ENCODE measurements at regions not wholly inside any gene's neighbourhood (a gene's known extent, or its start where the extent isn't known, plus 50 kb on each side); places are given as distances from the start of the nearest gene placed in this dataset.

DNA sequence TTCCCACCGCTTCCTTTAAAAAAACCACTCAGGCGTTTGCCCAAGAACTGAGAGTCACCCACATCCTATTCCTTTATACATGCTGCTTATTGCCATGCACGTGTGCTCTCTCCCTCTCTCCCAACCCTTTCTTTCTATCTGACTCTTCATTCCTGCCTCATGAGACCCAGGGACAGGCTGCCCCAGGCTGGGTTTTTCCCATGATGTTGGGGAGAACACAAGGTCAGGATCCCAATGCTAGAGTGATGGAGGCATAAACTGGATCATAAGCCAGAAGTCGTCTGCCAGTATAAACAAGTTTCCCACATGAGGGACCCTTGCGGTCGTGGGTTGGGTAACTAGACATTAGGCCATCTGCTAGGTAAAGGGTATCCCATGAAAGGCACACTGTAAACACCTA lies 64.9 kb downstream of the CD2 start:
- Histone ChIP-seq H3K9me3 (ENCODE audit: insufficient read depth, low read length) (no peaks in the 10 kb centered on the region), H3K9ac (ENCODE audit: insufficient read length, low read depth) (no peak overlapping the region), H3K4me1 (ENCODE audit: insufficient read depth, insufficient read length) (no peaks in the 10 kb centered on the region), H3K27me3 (ENCODE audit: insufficient read depth, insufficient read length) (no peaks in the 10 kb centered on the region), H3K4me3 (ENCODE audit: insufficient read length, low read depth) (no peak overlapping the region), H3K36me3 (ENCODE audit: insufficient read depth, insufficient read length, low read length) (no peaks in the 10 kb centered on the region)
- TF ChIP-seq ZNF274 (IDR thresholded peaks at IDR 0.05; ENCODE audit: low read depth, low read length): no peak
- TF ChIP-seq SUZ12 (IDR thresholded peaks at IDR 0.05; ENCODE audit: extremely low read depth, insufficient read depth, insufficient read length): no peak
- no peak for TF ChIP-seq YY1 (IDR thresholded peaks at IDR 0.05; ENCODE audit: insufficient read depth, insufficient read length)
- DNase-seq (ENCODE audit: low read depth, low spot score): no peak

DNA sequence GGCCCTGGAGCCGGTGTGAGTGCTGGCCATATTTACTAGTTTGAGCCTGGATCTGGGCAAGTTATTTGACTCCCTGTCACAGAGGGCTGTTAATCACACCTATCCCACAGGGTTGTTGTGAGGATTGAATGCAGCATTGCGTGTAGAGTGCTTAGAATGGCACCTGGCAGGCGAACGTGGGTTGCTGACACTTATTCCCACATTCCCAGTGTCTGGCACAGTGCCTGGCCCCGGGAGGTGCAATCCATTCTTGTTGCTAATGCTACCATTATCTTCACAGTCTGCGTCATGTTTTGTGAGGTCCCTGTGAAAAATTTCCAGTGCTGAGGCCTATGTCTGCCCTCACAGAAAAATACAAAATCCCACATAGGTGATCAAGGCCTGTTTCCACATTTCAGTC lies 66.1 kb downstream of the CD2 start:
- DNase-seq (ENCODE audit: low read depth, low spot score): no peak
- H3K4me1 ChIP-seq (ENCODE audit: insufficient read depth, insufficient read length): peaks cover 3% of the 10 kb centered on the region
- H3K9me3 ChIP-seq (ENCODE audit: insufficient read depth, low read length): no peaks in the 10 kb centered on the region
- no peak for TF ChIP-seq YY1 (IDR thresholded peaks at IDR 0.05; ENCODE audit: insufficient read depth, insufficient read length)
- no peak for TF ChIP-seq SUZ12 (IDR thresholded peaks at IDR 0.05; ENCODE audit: extremely low read depth, insufficient read depth, insufficient read length)
- TF ChIP-seq ZNF274 (IDR thresholded peaks at IDR 0.05; ENCODE audit: low read depth, low read length): no peak
- no peak overlapping the region for H3K4me3 ChIP-seq (ENCODE audit: insufficient read length, low read depth)
- H3K36me3 ChIP-seq (ENCODE audit: insufficient read depth, insufficient read length, low read length): no peaks in the 10 kb centered on the region
- H3K27me3 ChIP-seq (ENCODE audit: insufficient read depth, insufficient read length): no peaks in the 10 kb centered on the region
- H3K9ac ChIP-seq (ENCODE audit: insufficient read length, low read depth): no peak overlapping the region

DNA sequence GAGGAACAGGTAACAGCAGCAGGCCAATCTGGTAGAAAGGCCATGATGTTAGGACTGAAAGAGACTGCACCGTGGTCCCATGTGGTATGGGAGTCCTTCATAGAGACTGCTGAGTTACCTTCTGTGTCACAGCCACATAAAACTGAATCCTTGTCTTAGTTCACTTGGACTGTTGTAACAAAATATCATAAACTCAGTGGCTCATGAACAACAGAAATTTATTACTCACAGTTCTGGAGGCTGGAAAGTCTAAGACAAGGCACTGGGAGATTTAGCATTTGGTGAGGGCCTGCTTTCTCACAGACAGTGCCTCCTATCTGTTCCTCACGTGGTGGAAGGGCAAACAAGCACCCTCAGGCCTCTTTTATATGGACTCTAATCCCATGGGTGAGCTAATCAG lies 67.5 kb downstream of the CD2 start:
- no peaks in the 10 kb centered on the region for H3K9me3 ChIP-seq (ENCODE audit: insufficient read depth, low read length)
- peaks cover 9% of the 10 kb centered on the region for H3K4me1 ChIP-seq (ENCODE audit: insufficient read depth, insufficient read length)
- no peak for DNase-seq (ENCODE audit: low read depth, low spot score)
- no peaks in the 10 kb centered on the region for H3K27me3 ChIP-seq (ENCODE audit: insufficient read depth, insufficient read length)
- no peak overlapping the region for H3K9ac ChIP-seq (ENCODE audit: insufficient read length, low read depth)
- TF ChIP-seq YY1 (IDR thresholded peaks at IDR 0.05; ENCODE audit: insufficient read depth, insufficient read length) (no peak), ZNF274 (IDR thresholded peaks at IDR 0.05; ENCODE audit: low read depth, low read length) (no peak)
- no peaks in the 10 kb centered on the region for H3K36me3 ChIP-seq (ENCODE audit: insufficient read depth, insufficient read length, low read length)
- no peak overlapping the region for H3K4me3 ChIP-seq (ENCODE audit: insufficient read length, low read depth)

DNA sequence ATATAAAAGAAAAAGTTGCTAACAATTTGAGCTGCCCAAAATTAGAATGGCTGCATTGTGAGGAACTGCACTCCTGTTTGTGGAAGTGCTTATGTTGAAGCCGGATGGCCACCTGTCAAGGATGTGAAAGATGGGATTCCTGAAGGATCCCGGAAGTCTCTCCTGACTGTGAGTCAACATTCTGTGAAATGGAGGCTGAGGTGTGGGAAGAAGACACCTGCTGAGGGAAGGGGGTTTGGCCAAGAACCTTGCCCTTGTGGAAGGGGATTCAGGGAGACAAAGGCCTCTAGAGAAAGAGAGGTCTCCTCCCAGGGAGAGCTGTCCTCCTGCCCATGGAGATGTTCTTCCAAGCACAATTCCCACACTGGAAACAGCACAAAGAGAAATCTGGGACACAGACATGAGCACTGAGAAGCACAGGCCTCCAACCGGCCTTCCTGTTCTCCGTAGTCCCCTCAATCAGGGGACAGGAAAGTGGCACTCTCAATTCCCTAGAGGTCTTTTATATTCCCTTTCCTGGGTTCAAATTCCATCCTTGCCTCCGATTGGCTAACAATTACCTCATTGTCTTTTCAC lies 70.5 kb downstream of the CD2 start:
- Histone ChIP-seq H3K9ac (ENCODE audit: insufficient read length, low read depth) (no peak overlapping the region), H3K36me3 (ENCODE audit: insufficient read depth, insufficient read length, low read length) (no peaks in the 10 kb centered on the region), H3K9me3 (ENCODE audit: insufficient read depth, low read length) (no peaks in the 10 kb centered on the region), H3K27me3 (ENCODE audit: insufficient read depth, insufficient read length) (no peaks in the 10 kb centered on the region), H3K4me3 (ENCODE audit: insufficient read length, low read depth) (no peak overlapping the region), H3K4me1 (ENCODE audit: insufficient read depth, insufficient read length) (peaks cover 9% of the 10 kb centered on the region)
- TF ChIP-seq SUZ12 (IDR thresholded peaks at IDR 0.05; ENCODE audit: extremely low read depth, insufficient read depth, insufficient read length) (no peak), YY1 (IDR thresholded peaks at IDR 0.05; ENCODE audit: insufficient read depth, insufficient read length) (no peak), ZNF274 (IDR thresholded peaks at IDR 0.05; ENCODE audit: low read depth, low read length) (no peak)
- DNase-seq (ENCODE audit: low read depth, low spot score): no peak

DNA sequence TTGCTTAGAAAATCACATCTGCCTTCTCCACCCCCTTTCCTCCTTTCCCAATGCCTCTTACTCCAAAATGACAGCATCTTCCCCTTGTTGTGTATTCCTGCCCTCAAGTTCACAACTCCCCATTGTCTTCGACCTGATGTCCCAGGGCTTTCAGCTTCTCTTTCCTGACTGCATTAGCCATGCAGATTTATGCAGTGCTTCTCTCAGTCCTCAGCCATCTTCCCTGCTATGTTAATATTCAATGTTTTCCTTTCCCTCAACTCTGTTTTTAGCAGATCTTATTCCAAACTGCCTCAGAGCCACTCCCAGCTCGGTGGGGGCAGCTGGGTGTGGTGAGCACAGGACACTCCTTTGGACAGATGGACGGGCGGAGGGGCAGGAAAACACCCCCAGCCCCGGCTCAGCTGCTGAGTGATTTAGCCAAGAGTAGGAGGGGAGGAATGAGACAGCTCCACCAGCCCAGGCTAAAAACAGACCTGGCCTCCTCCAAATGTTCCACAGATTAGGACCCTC lies 71.0 kb downstream of the CD2 start:
- no peaks in the 10 kb centered on the region for H3K9me3 ChIP-seq (ENCODE audit: insufficient read depth, low read length)
- no peak overlapping the region for H3K9ac ChIP-seq (ENCODE audit: insufficient read length, low read depth)

DNA sequence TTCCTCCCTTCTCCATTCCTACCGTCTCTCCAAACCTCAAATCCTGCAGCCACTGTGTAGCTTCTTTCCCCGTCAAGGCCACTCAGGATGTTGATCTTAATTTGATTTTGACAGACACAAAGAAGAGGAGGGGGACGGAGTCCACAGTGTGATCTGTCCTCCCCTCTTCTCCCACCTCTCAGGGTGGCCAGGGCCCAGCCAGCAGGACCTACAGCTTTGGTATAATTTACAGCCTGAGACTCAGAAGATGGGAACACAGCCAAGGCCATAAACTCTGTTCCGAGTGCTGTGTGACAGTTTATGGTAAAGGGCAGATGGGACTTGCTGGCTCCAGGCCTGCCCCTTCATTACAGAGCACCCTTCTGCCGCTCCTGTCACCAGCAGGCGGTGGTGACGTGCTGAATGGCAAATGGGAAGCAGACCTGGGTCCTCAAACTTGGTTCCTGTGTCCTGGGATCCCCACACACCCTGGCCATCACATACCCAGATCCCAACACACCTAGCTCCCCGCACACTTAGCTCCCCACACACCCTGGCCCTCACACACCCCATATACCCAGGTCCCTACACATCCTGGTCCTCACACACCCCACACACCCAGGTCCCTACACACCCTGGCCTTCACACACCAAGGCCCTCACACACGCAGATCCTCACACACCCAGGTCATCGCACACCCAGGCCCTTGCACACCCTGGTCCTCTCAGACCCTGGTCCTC lies 71.6 kb downstream of the CD2 start:
- H3K4me3 ChIP-seq (ENCODE audit: insufficient read length, low read depth): no peak overlapping the region
- H3K36me3 ChIP-seq (ENCODE audit: insufficient read depth, insufficient read length, low read length): no peaks in the 10 kb centered on the region
- H3K9me3 ChIP-seq (ENCODE audit: insufficient read depth, low read length): no peaks in the 10 kb centered on the region
- H3K4me1 ChIP-seq (ENCODE audit: insufficient read depth, insufficient read length): peaks cover 9% of the 10 kb centered on the region
- TF ChIP-seq ZNF274 (IDR thresholded peaks at IDR 0.05; ENCODE audit: low read depth, low read length) (no peak), YY1 (IDR thresholded peaks at IDR 0.05; ENCODE audit: insufficient read depth, insufficient read length) (no peak), SUZ12 (IDR thresholded peaks at IDR 0.05; ENCODE audit: extremely low read depth, insufficient read depth, insufficient read length) (no peak)
- H3K9ac ChIP-seq (ENCODE audit: insufficient read length, low read depth): no peak overlapping the region
- no peaks in the 10 kb centered on the region for H3K27me3 ChIP-seq (ENCODE audit: insufficient read depth, insufficient read length)
- DNase-seq (ENCODE audit: low read depth, low spot score): no peak

More for the DNA sequence above, 71.0 kb downstream of the CD2 start:
- DNase-seq (ENCODE audit: low read depth, low spot score): peak; percentile 36
- TF ChIP-seq ZNF274 (IDR thresholded peaks at IDR 0.05; ENCODE audit: low read depth, low read length) (no peak), YY1 (IDR thresholded peaks at IDR 0.05; ENCODE audit: insufficient read depth, insufficient read length) (no peak), SUZ12 (IDR thresholded peaks at IDR 0.05; ENCODE audit: extremely low read depth, insufficient read depth, insufficient read length) (no peak)
- H3K36me3 ChIP-seq (ENCODE audit: insufficient read depth, insufficient read length, low read length): no peaks in the 10 kb centered on the region
- H3K4me3 ChIP-seq (ENCODE audit: insufficient read length, low read depth): no peak overlapping the region
- H3K4me1 ChIP-seq (ENCODE audit: insufficient read depth, insufficient read length): peaks cover 9% of the 10 kb centered on the region
- H3K27me3 ChIP-seq (ENCODE audit: insufficient read depth, insufficient read length): no peaks in the 10 kb centered on the region

DNA sequence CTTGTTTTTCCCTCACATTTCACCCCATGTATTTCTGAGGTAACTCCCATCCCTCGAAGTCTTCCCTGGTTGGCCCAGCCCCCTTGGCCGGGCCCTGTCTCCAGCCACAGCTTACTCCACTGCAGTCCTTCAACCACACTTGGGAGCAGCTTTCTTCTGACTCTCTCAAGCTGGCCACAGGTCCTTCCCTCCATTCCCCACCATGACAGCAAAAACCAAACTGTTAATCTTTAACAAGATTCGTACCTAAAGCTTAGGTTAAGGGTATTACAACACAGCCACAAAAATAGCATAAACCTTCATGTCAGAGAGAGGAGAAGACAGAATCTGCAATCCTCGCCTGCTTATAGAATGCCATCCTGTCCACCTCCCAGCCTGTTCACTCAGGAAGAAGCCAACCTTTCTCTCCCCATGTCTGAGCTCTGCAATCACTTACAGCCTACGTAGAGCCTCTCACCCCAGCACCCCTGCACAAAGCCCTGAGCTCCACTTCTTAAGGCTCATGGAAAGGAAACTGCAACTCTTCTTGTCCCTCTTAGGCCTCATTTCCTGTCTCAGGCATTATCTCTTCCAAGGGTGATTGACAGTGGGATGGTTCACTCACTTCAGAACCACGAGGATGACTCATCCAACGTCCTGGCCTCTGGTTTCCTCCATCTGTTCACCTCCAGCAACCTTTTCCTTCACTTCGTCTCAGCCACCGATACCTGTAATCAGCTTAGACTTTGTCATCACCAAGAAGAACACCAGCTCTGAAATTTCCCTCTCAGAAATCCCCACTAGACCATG lies 72.8 kb downstream of the CD2 start:
- TF ChIP-seq ZNF274 (IDR thresholded peaks at IDR 0.05; ENCODE audit: low read depth, low read length): no peak
- no peak for TF ChIP-seq YY1 (IDR thresholded peaks at IDR 0.05; ENCODE audit: insufficient read depth, insufficient read length)
- TF ChIP-seq SUZ12 (IDR thresholded peaks at IDR 0.05; ENCODE audit: extremely low read depth, insufficient read depth, insufficient read length): no peak
- Histone ChIP-seq H3K9ac (ENCODE audit: insufficient read length, low read depth) (no peak overlapping the region), H3K4me1 (ENCODE audit: insufficient read depth, insufficient read length) (peaks cover 9% of the 10 kb centered on the region)

More for the DNA sequence above, 72.8 kb downstream of the CD2 start:
- no peak for DNase-seq (ENCODE audit: low read depth, low spot score)
- Histone ChIP-seq H3K27me3 (ENCODE audit: insufficient read depth, insufficient read length) (no peaks in the 10 kb centered on the region), H3K4me3 (ENCODE audit: insufficient read length, low read depth) (no peak overlapping the region), H3K9me3 (ENCODE audit: insufficient read depth, low read length) (no peaks in the 10 kb centered on the region), H3K36me3 (ENCODE audit: insufficient read depth, insufficient read length, low read length) (no peaks in the 10 kb centered on the region)
